ENCODE measurements at regions not wholly inside any gene's neighbourhood (a gene's known extent, or its start where the extent isn't known, plus 50 kb on each side); places are given as distances from the start of the nearest gene placed in this dataset.

GRCh38 chr13:73842626-73843025, 291.6 kb downstream of the KLF12 start:
- no peaks in the 10 kb centered on the region for H3K36me3 ChIP-seq
- no peaks in the 10 kb centered on the region for H3K4me1 ChIP-seq
- no peak overlapping the region for H3K27ac ChIP-seq
- H3K27me3 ChIP-seq = no peaks in the 10 kb centered on the region
- H3K4me3 ChIP-seq = no peak overlapping the region
- DNase-seq (no peak), ATAC-seq (no peak)
- no peak for TF ChIP-seq CTCF (IDR thresholded peaks at IDR 0.05)
- intact Hi-C loops (cut with DNase I) = no loop called here
- no peaks in the 10 kb centered on the region for H3K9me3 ChIP-seq

GRCh38 chr13:73842184-73842583, 292.0 kb downstream of the KLF12 start:
- no peak overlapping the region for H3K27ac ChIP-seq
- TF ChIP-seq CTCF (IDR thresholded peaks at IDR 0.05) = no peak

GRCh38 chr13:73837147-73837546, 297.1 kb downstream of the KLF12 start:
- H3K4me3 ChIP-seq = no peak overlapping the region
- intact Hi-C loops (cut with DNase I) = no loop called here
- no peaks in the 10 kb centered on the region for H3K9me3 ChIP-seq
- no peaks in the 10 kb centered on the region for H3K36me3 ChIP-seq
- no peak for DNase-seq
- H3K27ac ChIP-seq = no peak overlapping the region
- H3K27me3 ChIP-seq = no peaks in the 10 kb centered on the region
- ATAC-seq = no peak
- H3K4me1 ChIP-seq = no peaks in the 10 kb centered on the region
- TF ChIP-seq CTCF (IDR thresholded peaks at IDR 0.05) = no peak

More at GRCh38 chr13:73842184-73842583, 292.0 kb downstream of the KLF12 start:
- Histone ChIP-seq H3K27me3 (no peaks in the 10 kb centered on the region), H3K9me3 (no peaks in the 10 kb centered on the region), H3K4me3 (no peak overlapping the region), H3K4me1 (no peaks in the 10 kb centered on the region), H3K36me3 (no peaks in the 10 kb centered on the region)
- ATAC-seq = no peak
- DNase-seq = no peak
- intact Hi-C loops (cut with DNase I) = no loop called here

- H3K36me3 ChIP-seq = no peaks in the 10 kb centered on the region
- intact Hi-C loops (cut with DNase I) = no loop called here
- H3K4me3 ChIP-seq = no peak overlapping the region
- H3K9me3 ChIP-seq = no peaks in the 10 kb centered on the region
- H3K4me1 ChIP-seq = no peaks in the 10 kb centered on the region
- peak; percentile 62 for ATAC-seq
- no peaks in the 10 kb centered on the region for H3K27me3 ChIP-seq
- peak; percentile 66 for TF ChIP-seq CTCF (IDR thresholded peaks at IDR 0.05)
- no peak for DNase-seq
- H3K27ac ChIP-seq = no peak overlapping the region
These were observed 299.0 kb downstream of the KLF12 start for GRCh38 chr13:73835138-73835721.

GRCh38 chr13:73833325-73834070, 300.7 kb downstream of the KLF12 start:
- TF ChIP-seq CTCF (IDR thresholded peaks at IDR 0.05) = no peak
- intact Hi-C loops (cut with DNase I) = no loop called here
- ATAC-seq (no peak), DNase-seq (no peak)
- Histone ChIP-seq H3K4me3 (no peak overlapping the region), H3K36me3 (no peaks in the 10 kb centered on the region), H3K27ac (no peak overlapping the region), H3K27me3 (no peaks in the 10 kb centered on the region), H3K9me3 (no peaks in the 10 kb centered on the region), H3K4me1 (no peaks in the 10 kb centered on the region)

All from upper lobe of right lung (tissue), 1 donor.